Neuron (in vitro differentiated cells): ENCODE measurements at regions not wholly inside any gene's neighbourhood (a gene's known extent, or its start where the extent isn't known, plus 50 kb on each side); places are given as distances from the start of the nearest gene placed in this dataset.

Source experiments
- H2AFZ ChIP-seq: one replicate; pipeline ENCODE4 v1.6.1; 2013; ENCODE audit warnings: low read depth, mild to moderate bottlenecking, inconsistent platforms, low read length, moderate library complexity
- H3K27me3 ChIP-seq: one replicate; pipeline ENCODE4 v1.6.1; 2013; ENCODE audit warnings: low read length; ENCODE audit not compliant: insufficient read depth
- H3K36me3 ChIP-seq: one replicate; pipeline ENCODE4 v1.6.1; 2013; ENCODE audit warnings: low read length; ENCODE audit not compliant: insufficient read depth
- H3K4me1 ChIP-seq: one replicate; pipeline ENCODE4 v1.6.1; 2013; ENCODE audit warnings: low read length; ENCODE audit not compliant: insufficient read depth
- H3K4me3 ChIP-seq: 2 replicates; pipeline ENCODE4 v1.5.1; 2013; ENCODE audit warnings: mild to moderate bottlenecking, low read length, moderate library complexity
- H3K9me3 ChIP-seq: one replicate; pipeline ENCODE4 v1.6.1; 2013; ENCODE audit warnings: low read length

- Histone ChIP-seq H3K4me1 (no peaks in the 10 kb centered on the region), H2AFZ (no peak overlapping the region), H3K36me3 (no peaks in the 10 kb centered on the region), H3K4me3 (no peak overlapping the region), H3K27me3 (no peaks in the 10 kb centered on the region), H3K9me3 (no peaks in the 10 kb centered on the region)
Measured at GRCh38 chr15:38614621-38615020, 50.0 kb upstream of the RASGRP1 start.

- H3K9me3 ChIP-seq = no peaks in the 10 kb centered on the region
- no peaks in the 10 kb centered on the region for H3K27me3 ChIP-seq
- no peaks in the 10 kb centered on the region for H3K36me3 ChIP-seq
- H3K4me1 ChIP-seq = no peaks in the 10 kb centered on the region
- H3K4me3 ChIP-seq = no peak overlapping the region
- H2AFZ ChIP-seq = no peak overlapping the region
Measured at GRCh38 chr15:38617831-38618230, 53.2 kb upstream of the RASGRP1 start.

DNA sequence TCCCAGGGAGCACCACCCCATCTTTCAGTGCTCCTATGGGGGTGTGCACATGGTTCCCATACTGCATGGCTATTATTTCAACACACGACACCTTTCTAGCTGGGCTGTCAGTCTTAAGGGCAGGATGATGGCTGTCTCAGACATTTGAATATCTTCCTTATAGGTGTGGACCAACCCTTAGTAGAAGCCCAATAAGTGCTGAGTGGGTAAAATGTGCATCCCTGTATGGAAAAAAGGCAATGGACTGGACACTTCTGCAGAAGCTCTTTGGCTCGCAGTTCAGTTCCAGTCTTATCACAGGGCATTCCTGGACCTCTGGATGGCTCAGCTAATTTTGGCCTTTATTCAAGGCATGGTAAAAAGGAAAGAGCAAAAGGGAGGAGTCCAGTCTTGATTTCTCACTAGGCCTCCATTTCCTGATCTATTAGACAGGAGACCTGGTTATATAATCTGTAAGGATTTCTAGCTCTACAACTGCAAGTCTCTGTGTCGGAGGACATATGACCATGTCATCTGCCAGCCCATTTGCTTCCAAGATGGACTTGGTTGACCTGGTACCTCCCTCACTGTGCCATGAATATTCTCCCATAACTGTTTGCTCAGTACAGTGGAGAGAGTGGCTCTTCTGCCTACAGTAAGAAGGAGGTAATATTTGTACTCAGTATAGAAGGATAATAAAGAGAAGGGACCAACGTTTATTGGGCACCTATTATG, 53.8 kb upstream of the RASGRP1 start:
- Histone ChIP-seq H3K9me3 (no peaks in the 10 kb centered on the region), H3K36me3 (no peaks in the 10 kb centered on the region), H3K4me3 (no peak overlapping the region), H3K27me3 (no peaks in the 10 kb centered on the region), H2AFZ (no peak overlapping the region), H3K4me1 (no peaks in the 10 kb centered on the region)

- H3K9me3 ChIP-seq = no peaks in the 10 kb centered on the region
- no peak overlapping the region for H3K4me3 ChIP-seq
- no peaks in the 10 kb centered on the region for H3K4me1 ChIP-seq
- no peaks in the 10 kb centered on the region for H3K27me3 ChIP-seq
- H2AFZ ChIP-seq = no peak overlapping the region
- H3K36me3 ChIP-seq = no peaks in the 10 kb centered on the region
Measured at GRCh38 chr15:38620098-38620497, 55.5 kb upstream of the RASGRP1 start.

DNA sequence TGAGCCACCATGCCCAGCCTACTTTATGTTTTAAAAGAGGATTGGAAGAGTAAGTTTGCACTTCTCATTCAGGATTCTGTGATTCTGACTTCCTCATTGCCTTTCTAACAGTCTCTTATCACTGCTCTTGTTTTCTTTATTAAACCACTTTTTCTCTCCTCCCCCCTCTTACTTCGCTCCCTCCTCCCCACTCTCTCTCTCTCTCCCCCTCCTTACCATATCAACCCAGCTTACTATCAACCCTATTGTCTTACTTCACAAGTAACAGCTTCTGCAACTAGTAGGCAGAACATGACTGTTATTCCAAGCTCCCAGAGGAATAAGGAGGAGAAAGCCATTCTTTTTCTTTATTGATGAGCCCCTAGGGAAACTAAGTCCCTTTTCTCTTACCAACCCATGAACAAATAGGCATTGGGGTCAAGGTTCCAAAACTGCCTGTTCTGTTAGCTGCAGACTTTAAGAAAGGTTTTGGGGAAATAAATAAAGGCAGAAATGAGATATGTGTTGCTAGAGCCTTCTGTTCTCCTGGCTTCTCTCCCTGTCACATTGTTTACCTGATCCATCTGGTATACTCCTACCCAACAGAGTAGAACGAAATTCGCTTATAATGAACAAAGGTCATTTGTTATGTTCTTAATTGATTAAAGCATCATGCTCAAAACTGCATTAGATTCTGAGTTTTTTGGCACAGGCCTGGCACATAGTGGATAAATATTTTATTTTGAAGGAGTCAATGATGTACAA, 56.4 kb upstream of the RASGRP1 start:
- Histone ChIP-seq H3K9me3 (no peaks in the 10 kb centered on the region), H3K36me3 (no peaks in the 10 kb centered on the region), H3K4me3 (no peak overlapping the region), H2AFZ (no peak overlapping the region), H3K4me1 (no peaks in the 10 kb centered on the region), H3K27me3 (no peaks in the 10 kb centered on the region)

DNA sequence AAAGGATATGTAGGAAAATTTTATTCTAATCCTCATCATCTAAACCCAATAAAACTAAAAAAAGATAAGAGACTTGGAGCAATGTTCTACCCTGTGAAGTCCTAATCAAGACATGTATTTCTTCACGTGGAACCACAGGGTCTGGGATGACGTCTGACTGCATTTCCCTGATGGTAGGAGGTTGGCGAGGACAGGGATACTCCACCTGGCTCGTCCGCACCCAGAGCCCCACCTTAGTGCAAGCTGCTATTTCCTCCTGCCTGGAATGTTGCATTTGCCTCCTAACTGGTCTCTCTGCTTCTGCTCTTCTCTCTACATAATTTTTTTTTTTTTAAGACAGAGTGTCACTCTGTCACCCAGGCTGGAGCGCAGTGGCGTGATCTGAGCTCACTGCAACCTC, 57.7 kb upstream of the RASGRP1 start:
- no peak overlapping the region for H2AFZ ChIP-seq
- H3K27me3 ChIP-seq = no peaks in the 10 kb centered on the region
- no peaks in the 10 kb centered on the region for H3K4me1 ChIP-seq
- H3K4me3 ChIP-seq = no peak overlapping the region
- no peaks in the 10 kb centered on the region for H3K36me3 ChIP-seq
- H3K9me3 ChIP-seq = no peaks in the 10 kb centered on the region

- Histone ChIP-seq H3K4me3 (no peak overlapping the region), H3K27me3 (no peaks in the 10 kb centered on the region), H3K36me3 (no peaks in the 10 kb centered on the region), H2AFZ (no peak overlapping the region), H3K9me3 (no peaks in the 10 kb centered on the region), H3K4me1 (no peaks in the 10 kb centered on the region)
Measured at GRCh38 chr15:38622908-38623307, 58.3 kb upstream of the RASGRP1 start.

DNA sequence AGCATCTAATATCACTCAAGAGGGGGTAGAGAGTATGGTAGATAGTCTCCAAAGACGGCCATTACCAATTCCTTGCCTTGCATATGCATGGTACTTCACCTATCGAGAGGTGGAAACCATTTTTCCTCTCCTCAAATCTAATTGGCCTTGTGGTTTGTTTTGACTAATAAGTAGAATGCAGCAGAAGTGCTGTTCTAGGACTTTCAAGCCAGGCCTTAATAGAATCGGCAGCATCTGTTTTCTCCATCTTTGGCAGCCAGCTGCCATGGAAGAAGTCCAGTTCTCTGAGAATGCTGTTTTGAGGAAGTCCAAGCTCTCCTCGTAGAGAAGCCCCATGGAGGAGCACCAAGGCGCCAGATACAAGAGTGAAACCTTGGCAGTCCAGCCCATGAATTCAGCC, 59.1 kb upstream of the RASGRP1 start:
- Histone ChIP-seq H3K27me3 (no peaks in the 10 kb centered on the region), H3K9me3 (no peaks in the 10 kb centered on the region), H3K4me1 (no peaks in the 10 kb centered on the region), H3K36me3 (no peaks in the 10 kb centered on the region), H2AFZ (no peak overlapping the region), H3K4me3 (no peak overlapping the region)

DNA sequence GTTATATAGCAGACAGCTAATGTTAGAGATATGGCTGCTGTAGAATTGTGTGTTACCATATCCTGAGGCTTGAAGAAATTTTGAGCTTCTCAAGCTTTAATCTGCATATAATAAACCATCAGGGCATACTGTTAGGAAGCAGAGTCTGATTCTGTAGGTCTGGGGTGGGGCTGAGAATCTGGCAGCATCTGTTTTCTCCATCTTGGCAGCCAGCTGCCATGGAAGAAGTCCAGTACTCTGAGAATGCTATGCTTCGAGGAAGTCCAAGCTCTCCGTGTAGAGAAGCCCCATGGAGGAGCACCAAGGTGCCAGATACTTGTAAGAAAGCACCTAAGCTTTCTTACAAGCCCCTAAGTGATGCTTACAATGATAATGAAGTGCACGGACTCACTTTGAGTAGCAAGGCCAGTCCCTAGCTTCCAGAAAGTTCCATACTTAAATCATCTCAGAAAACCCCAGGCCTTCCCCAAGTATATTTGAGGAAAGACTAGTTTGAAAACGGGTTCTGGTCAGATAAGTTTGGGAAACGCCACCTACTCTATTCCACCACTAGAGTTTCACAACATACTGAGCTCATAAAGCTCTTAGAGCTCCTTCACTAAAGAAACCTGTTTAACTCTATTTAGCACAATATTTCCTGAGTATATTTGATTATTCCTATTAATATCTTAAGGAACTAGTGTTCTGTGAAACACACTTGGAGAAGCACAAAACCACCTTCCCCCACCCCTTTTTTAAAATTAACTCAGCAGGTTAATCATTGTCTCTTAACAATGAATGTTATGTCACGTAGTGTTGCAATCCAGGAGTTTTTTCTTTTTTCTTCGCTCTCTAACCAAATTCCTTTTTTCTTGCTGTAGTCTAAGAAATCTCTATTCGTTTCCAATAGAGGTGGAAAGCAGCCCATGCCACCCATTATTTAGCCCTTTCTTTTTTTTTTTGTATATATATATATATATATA, 59.9 kb upstream of the RASGRP1 start:
- no peaks in the 10 kb centered on the region for H3K4me1 ChIP-seq
- no peaks in the 10 kb centered on the region for H3K36me3 ChIP-seq
- H3K4me3 ChIP-seq = no peak overlapping the region

GRCh38 chr15:38625886-38626285, 61.3 kb upstream of the RASGRP1 start:
- H2AFZ ChIP-seq = no peak overlapping the region
- no peaks in the 10 kb centered on the region for H3K4me1 ChIP-seq
- H3K27me3 ChIP-seq = no peaks in the 10 kb centered on the region
- H3K9me3 ChIP-seq = no peaks in the 10 kb centered on the region
- no peaks in the 10 kb centered on the region for H3K36me3 ChIP-seq
- no peak overlapping the region for H3K4me3 ChIP-seq

More for the DNA sequence above, 59.9 kb upstream of the RASGRP1 start:
- no peak overlapping the region for H2AFZ ChIP-seq
- H3K9me3 ChIP-seq = no peaks in the 10 kb centered on the region
- no peaks in the 10 kb centered on the region for H3K27me3 ChIP-seq

DNA sequence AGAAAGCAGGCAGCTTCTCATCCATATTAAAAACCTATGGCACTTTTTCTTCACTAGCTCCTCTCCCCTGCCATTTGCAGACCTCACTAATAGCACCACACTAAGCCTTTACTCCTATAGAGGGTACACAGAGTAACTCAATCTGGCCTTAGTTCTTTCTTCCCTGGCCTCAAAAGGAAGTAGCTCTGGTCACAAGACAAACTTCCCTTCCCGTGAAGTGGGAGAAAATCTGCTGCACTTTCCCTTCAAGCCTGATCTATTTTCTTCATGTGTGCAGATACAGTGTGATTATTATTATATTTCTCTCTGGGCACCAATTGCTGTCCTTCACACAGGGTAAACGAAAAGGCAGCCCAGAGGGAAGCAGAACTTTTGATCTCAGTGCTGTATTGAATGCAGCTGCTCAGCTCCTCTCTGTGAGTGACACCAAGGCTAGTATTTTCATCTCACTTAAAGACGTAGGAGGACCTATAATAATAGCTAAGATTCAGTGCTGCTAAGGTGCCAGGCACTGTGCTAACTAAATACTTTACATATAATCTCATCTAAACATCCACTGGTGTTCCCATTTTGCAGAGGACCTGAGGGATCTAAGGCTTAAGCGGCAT, 61.9 kb upstream of the RASGRP1 start:
- H3K27me3 ChIP-seq = no peaks in the 10 kb centered on the region
- H3K36me3 ChIP-seq = no peaks in the 10 kb centered on the region
- H2AFZ ChIP-seq = no peak overlapping the region
- no peaks in the 10 kb centered on the region for H3K4me1 ChIP-seq
- no peaks in the 10 kb centered on the region for H3K9me3 ChIP-seq
- no peak overlapping the region for H3K4me3 ChIP-seq

- Histone ChIP-seq H3K4me3 (no peak overlapping the region), H3K27me3 (no peaks in the 10 kb centered on the region), H3K9me3 (no peaks in the 10 kb centered on the region), H3K36me3 (no peaks in the 10 kb centered on the region), H2AFZ (no peak overlapping the region), H3K4me1 (no peaks in the 10 kb centered on the region)
Measured at GRCh38 chr15:38627689-38628277, 63.2 kb upstream of the RASGRP1 start.
